ENCODE measurements at regions not wholly inside any gene's neighbourhood (a gene's known extent, or its start where the extent isn't known, plus 50 kb on each side); places are given as distances from the start of the nearest gene placed in this dataset.
"Not testable (repeated sequence)": the region's sequence is repeated elsewhere in the genome, so short reads cannot be mapped to it uniquely, and the experiment has no call there.

GRCh38 chr3:118671192-118671591, 363.5 kb downstream of the IGSF11 start:
- no peak for DNase-seq

- no peak for DNase-seq
Observed at GRCh38 chr3:118675305-118675704, 359.3 kb downstream of the IGSF11 start.

GRCh38 chr3:118678663-118679062, 356.0 kb downstream of the IGSF11 start:
- DNase-seq, result not testable (repeated sequence)

GRCh38 chr3:118682921-118683320, 351.7 kb downstream of the IGSF11 start:
- DNase-seq, result peak; percentile 34

GRCh38 chr3:118683636-118684035, 351.0 kb downstream of the IGSF11 start:
- DNase-seq, result no peak

GRCh38 chr3:118688396-118688884, 346.2 kb downstream of the IGSF11 start:
- no peak for DNase-seq

- DNase-seq, result no peak
Observed at GRCh38 chr3:118692416-118692815, 342.2 kb downstream of the IGSF11 start.

- no peak for DNase-seq
Observed at GRCh38 chr3:118705487-118706219, 329.0 kb downstream of the IGSF11 start.

- DNase-seq, result no peak
Observed at GRCh38 chr3:118707991-118708390, 326.7 kb downstream of the IGSF11 start.

GRCh38 chr3:118710532-118710931, 324.1 kb downstream of the IGSF11 start:
- no peak for DNase-seq

GRCh38 chr3:118713502-118714207, 321.0 kb downstream of the IGSF11 start:
- no peak for DNase-seq

- no peak for DNase-seq
Observed at GRCh38 chr3:118714800-118715199, 319.8 kb downstream of the IGSF11 start.

- no peak for DNase-seq
Observed at GRCh38 chr3:118729546-118729945, 305.1 kb downstream of the IGSF11 start.

GRCh38 chr3:118734664-118735063, 300.0 kb downstream of the IGSF11 start:
- no peak for DNase-seq

- no peak for DNase-seq
Observed at GRCh38 chr3:118736107-118736506, 298.5 kb downstream of the IGSF11 start.

GRCh38 chr3:118740722-118741290, 293.8 kb downstream of the IGSF11 start:
- no peak for DNase-seq

- no peak for DNase-seq
Observed at GRCh38 chr3:118742760-118743159, 291.9 kb downstream of the IGSF11 start.

GRCh38 chr3:118744186-118744585, 290.5 kb downstream of the IGSF11 start:
- no peak for DNase-seq

GRCh38 chr3:118754406-118755252, 280.0 kb downstream of the IGSF11 start:
- peak; percentile 43 for DNase-seq

GRCh38 chr3:118755253-118755801, 279.3 kb downstream of the IGSF11 start:
- DNase-seq, result no peak

- peak; percentile 67 for DNase-seq
Observed at GRCh38 chr3:118760585-118761290, 273.9 kb downstream of the IGSF11 start.

- DNase-seq, result no peak
Observed at GRCh38 chr3:118761291-118761606, 273.4 kb downstream of the IGSF11 start.

Measured in NCI-H1092 treated with DMSO at 0.1 percent for 48 hours (cell line).